Calu3 (cell line): ENCODE measurements at regions not wholly inside any gene's neighbourhood (a gene's known extent, or its start where the extent isn't known, plus 50 kb on each side); places are given as distances from the start of the nearest gene placed in this dataset.

ENCODE experiments used
- BruUV-seq: library from RNA; stranded (reverse); fragments of 400-500 nt; replicated peaks from 2 replicates; lab custom pipeline; 2021; lab: Mats Ljungman, UMichigan
- CTCF ChIA-PET: fragments of 300-600 bp; sonication (Branson Sonifier 250); formaldehyde crosslinking; loops from one replicate; lab custom pipeline; 2022; ENCODE audit warnings: antibody characterized with exemption; lab: Charles Lee
- DNase-seq: peaks from one replicate; pipeline ENCODE4 v3.0.0; 2022
- H3K27ac Mint-ChIP-seq: one replicate; pipeline ENCODE4 v1.8.0; 2022; ENCODE audit warnings: mixed read lengths; ENCODE audit not compliant: unreplicated experiment
- H3K27me3 Mint-ChIP-seq: one replicate; pipeline ENCODE4 v1.8.0; 2022; ENCODE audit warnings: mixed read lengths; ENCODE audit not compliant: unreplicated experiment
- H3K36me3 Mint-ChIP-seq: one replicate; pipeline ENCODE4 v1.8.0; 2022; ENCODE audit warnings: mild to moderate bottlenecking, moderate library complexity, mixed read lengths; ENCODE audit not compliant: insufficient read depth, unreplicated experiment
- H3K4me1 Mint-ChIP-seq: one replicate; pipeline ENCODE4 v1.8.0; 2022; ENCODE audit warnings: mild to moderate bottlenecking, low read depth, mixed read lengths; ENCODE audit not compliant: unreplicated experiment
- H3K4me3 Mint-ChIP-seq: one replicate; pipeline ENCODE4 v1.8.0; 2022; ENCODE audit warnings: mild to moderate bottlenecking, low read depth, moderate library complexity, mixed read lengths; ENCODE audit not compliant: unreplicated experiment
- H3K9me3 Mint-ChIP-seq: one replicate; pipeline ENCODE4 v1.8.0; 2022; ENCODE audit warnings: low read depth, mixed read lengths; ENCODE audit not compliant: unreplicated experiment
- intact Hi-C: fragments of 100-400 bp; cut with micrococcal nuclease; formaldehyde crosslinking; loops from one replicate; pipeline ENCODE4 v1.10.0; 2022; ENCODE audit not compliant: unreplicated experiment
- TF ChIP-seq, protein P1 (sequence below): fragments of 200-600 bp; IDR thresholded peaks from one replicate; pipeline ENCODE4 v1.8.0; 2022; ENCODE audit warnings: antibody characterized with exemption; ENCODE audit not compliant: unreplicated experiment

- intact Hi-C loops: no loop called here
- H3K4me1 Mint-ChIP-seq: no peaks in the 10 kb centered on the region
- no peak overlapping the region for H3K27ac Mint-ChIP-seq
- DNase-seq: no peak
- CTCF ChIA-PET: no interaction called here
- no peaks in the 10 kb centered on the region for H3K36me3 Mint-ChIP-seq
- TF ChIP-seq, protein P1, sequence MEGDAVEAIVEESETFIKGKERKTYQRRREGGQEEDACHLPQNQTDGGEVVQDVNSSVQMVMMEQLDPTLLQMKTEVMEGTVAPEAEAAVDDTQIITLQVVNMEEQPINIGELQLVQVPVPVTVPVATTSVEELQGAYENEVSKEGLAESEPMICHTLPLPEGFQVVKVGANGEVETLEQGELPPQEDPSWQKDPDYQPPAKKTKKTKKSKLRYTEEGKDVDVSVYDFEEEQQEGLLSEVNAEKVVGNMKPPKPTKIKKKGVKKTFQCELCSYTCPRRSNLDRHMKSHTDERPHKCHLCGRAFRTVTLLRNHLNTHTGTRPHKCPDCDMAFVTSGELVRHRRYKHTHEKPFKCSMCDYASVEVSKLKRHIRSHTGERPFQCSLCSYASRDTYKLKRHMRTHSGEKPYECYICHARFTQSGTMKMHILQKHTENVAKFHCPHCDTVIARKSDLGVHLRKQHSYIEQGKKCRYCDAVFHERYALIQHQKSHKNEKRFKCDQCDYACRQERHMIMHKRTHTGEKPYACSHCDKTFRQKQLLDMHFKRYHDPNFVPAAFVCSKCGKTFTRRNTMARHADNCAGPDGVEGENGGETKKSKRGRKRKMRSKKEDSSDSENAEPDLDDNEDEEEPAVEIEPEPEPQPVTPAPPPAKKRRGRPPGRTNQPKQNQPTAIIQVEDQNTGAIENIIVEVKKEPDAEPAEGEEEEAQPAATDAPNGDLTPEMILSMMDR: no peak
- BruUV-seq: no TSS peak
- no peak overlapping the region for H3K4me3 Mint-ChIP-seq
- H3K9me3 Mint-ChIP-seq: no peaks in the 10 kb centered on the region
- peaks cover 24% of the 10 kb centered on the region for H3K27me3 Mint-ChIP-seq
These were observed 67.9 kb upstream of the MAP3K7 start for GRCh38 chr6:90654806-90655205.

DNA sequence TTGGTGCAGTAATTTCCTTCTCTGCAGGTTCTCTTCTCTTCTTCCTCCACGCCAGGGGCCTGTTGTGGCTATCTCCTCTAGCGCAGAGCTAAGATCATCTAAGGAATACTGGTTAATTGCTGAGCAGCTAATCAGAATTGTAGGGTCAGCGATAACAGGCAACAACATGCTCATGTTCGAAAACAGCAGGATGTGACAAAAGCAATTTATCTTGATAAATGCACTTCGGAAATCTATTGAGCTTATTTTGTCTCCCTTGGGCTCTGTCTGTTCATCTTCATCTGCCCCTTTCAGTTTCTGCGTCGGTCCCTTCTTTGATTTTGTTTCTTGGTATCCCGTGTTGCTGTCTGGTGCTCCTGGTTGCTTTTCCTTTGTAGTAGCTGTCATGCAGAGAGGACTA, 67.3 kb upstream of the MAP3K7 start:
- TF ChIP-seq, protein P1: no peak
- intact Hi-C loops: no loop called here
- Mint-ChIP-seq H3K4me3 (no peak overlapping the region), H3K4me1 (no peaks in the 10 kb centered on the region), H3K36me3 (no peaks in the 10 kb centered on the region), H3K27me3 (peaks cover 24% of the 10 kb centered on the region), H3K9me3 (no peaks in the 10 kb centered on the region), H3K27ac (no peak overlapping the region)
- CTCF ChIA-PET: no interaction called here
- no TSS peak for BruUV-seq
- DNase-seq: no peak

DNA sequence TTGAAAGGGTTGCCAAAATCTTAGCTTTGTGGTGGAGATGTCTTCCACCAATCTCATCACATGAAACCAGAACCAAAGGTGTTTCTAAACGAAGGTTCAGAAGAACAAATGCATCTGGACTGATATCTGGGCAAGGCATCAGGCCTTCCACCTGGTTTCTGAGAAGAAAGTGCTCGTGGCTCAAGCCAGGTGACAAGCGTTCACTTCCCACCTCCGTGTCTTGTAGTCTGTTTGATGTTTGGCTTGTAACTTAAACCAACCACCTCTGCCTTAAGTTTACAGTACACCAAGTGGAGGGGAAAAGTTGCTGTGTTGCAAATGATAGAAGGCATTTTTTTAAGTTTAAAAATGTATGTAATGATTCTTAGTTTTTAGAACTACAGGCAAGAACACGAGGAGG, 66.9 kb upstream of the MAP3K7 start:
- no peaks in the 10 kb centered on the region for H3K4me1 Mint-ChIP-seq
- peaks cover 24% of the 10 kb centered on the region for H3K27me3 Mint-ChIP-seq
- intact Hi-C loops: no loop called here
- DNase-seq: no peak
- TF ChIP-seq, protein P1: no peak
- no peak overlapping the region for H3K27ac Mint-ChIP-seq
- CTCF ChIA-PET: no interaction called here
- BruUV-seq: no TSS peak
- no peak overlapping the region for H3K4me3 Mint-ChIP-seq
- H3K36me3 Mint-ChIP-seq: no peaks in the 10 kb centered on the region
- H3K9me3 Mint-ChIP-seq: no peaks in the 10 kb centered on the region

GRCh38 chr6:90650041-90650940, 63.4 kb upstream of the MAP3K7 start:
- Mint-ChIP-seq H3K4me1 (peaks cover 11% of the 10 kb centered on the region), H3K27me3 (peaks cover 17% of the 10 kb centered on the region), H3K36me3 (no peaks in the 10 kb centered on the region), H3K4me3 (no peak overlapping the region), H3K27ac (no peak overlapping the region), H3K9me3 (no peaks in the 10 kb centered on the region)
- DNase-seq: no peak
- intact Hi-C loops: no loop called here
- TF ChIP-seq, protein P1: no peak
- CTCF ChIA-PET: interaction anchor here (0.6 kb wide), 1 partner anchor 1936 kb away, joined by 4 read pairs; no protein-coding TSS in a partner anchor
- BruUV-seq: no TSS peak
